SK-N-DZ (cell line): ENCODE measurements at regions not wholly inside any gene's neighbourhood (a gene's known extent, or its start where the extent isn't known, plus 50 kb on each side); places are given as distances from the start of the nearest gene placed in this dataset.
"Not testable (repeated sequence)": the region's sequence is repeated elsewhere in the genome, so short reads cannot be mapped to it uniquely, and the experiment has no call there.

ENCODE experiments used
- DNase-seq: peaks from one replicate; pipeline ENCODE4 v3.0.0-alpha.2; 2015; ENCODE audit warnings: low spot score

DNA sequence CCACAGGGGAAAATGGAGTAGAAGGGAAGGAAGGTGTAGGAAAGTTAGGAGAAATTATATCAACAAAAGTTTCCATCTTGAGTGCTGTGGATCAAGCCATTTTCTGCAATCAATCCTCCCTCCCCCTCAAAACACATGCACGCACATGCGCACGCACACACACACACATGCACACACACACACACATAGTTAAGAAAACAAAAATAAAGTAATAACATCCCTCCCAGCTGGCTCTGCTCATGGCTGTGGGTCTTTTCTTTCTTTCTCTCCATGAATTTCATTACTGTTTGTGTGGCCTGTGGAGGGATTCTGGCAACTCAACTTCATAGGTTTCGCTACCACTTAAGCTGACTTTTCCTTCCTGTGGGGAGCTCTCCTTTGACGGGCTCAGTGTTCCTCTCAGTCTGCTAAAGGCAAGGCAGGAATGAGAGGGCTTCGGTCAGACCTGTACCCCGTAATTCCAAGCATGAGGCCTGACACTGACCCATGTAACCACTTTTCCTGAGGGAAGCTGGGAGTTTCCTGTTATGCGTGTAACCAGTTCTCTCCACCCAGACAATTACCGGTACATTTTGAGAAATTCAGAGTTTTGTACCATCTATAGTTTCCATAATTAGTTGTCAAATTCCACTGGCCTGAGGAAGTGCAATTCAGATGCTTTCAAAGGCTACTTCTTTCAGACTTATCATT is 79.8 kb downstream of the ZNF92 start:
- DNase-seq: no peak

DNA sequence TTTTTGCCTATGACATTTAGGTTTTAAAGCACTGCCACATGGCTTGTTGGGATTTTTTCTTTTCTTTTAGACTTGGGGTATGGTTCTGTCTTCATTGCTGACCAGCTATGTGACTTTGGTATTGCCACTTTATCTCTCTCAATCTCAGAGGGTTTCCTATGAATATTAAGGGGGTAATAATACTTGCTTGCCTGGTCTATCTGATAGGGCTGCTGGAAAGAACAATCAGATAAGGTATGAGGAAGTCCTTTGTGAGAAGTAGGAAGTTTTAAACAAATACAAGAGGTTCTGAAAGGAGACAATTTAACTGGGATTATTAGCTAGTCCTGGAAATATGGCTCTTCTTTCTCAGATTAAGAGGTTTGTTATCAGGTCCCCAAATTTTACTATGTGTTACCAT is 80.8 kb downstream of the ZNF92 start:
- DNase-seq: no peak

DNA sequence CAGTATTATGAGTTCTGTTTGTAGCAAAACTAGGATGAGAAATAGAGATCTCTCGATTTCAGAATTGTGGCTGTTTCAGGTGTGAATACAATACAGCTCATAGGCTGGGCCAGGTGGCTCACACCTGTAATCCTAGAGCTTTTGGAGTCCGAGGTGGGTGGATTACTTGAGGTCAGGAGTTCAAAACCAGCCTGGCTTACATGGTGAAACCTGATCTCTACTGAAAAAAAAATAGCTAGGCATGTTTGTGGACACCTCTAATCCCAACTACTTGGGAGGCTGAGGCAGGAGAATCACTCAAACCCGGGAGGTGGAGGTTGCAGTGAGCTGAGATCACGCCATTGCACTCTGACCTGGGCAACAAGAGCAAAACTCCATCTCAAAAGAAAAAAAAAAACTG is 81.4 kb downstream of the ZNF92 start:
- not testable (repeated sequence) for DNase-seq

DNA sequence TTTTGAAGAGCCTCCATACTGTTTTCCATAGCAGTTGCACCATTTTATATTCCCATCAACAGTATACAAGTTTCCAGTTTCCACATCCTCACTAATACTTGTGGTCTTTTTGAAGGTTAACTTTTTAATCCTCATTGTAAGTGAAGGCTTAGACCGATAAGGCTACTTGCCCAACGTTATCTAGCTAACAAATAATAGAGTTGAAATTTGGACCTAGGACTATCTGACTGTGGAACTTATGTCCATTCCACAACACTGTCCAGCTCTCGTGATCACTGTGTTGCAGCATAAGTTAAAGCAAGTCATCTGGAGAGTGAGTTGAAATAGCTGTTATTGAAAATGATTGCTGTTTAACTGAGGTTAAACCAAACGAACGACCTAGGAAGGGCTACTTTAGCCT is 84.0 kb downstream of the ZNF92 start:
- DNase-seq: no peak

DNA sequence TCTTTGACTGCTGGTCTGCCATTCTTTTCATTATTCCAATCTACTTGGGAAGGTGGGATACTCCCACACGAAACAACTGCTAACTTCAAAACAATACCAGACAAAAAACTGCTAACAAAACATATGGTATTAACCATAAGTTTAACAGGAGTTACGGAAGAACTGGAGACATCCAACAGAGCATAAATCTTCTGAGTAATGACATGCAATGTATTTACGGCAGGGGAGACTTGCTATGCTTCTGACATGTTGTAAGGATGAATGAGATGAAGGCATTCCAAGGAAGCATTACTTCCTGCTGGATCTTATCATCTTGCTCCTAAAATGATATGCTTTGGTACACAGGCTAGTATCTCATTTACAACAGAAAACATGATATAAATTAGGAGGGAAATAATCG is 85.8 kb downstream of the ZNF92 start:
- DNase-seq: no peak

DNA sequence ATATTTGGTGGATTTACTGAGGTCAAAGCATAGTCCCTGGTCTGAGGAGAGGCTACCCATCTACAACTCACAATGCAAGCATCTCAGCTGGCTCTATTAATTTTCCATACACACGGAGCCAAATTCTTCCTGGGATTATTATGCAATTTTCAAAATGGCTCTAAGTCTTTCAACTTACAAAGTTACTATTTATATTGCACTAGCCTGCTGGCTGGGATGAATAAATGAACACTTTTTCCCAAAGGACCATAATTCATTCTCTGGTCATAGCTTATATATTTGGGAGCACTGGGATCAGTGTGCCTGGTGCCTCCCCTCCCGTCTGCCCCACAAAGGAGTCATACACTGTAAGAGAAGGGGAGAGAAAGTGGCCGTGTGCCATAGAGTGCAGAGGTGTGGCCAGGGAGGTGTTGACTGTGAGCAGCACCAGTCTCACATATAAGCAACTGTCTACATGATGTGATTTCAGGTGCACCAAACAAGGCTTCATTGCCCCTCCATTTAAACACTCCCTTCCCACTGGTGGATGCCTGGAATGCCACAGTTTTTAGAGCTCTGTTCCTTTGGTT is 88.6 kb downstream of the ZNF92 start:
- DNase-seq: no peak

DNA sequence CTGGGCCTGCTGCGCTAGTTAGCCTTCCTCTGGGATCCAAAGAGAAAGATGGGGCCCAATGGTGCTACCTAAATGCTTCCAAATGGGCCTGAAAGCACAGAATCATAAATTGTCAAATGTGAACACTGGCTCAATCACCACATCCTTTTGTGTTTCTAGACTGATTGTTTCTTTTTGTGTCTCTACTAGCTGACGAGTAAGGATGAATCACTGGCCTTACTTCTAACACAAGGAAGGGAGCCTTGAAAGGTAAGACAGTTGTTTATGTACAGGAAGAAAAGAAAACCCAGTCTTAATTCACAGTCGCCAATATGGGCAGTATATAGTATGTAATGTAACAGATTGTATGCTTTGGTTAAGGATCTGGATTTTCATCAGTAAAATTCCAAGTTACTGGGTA is 89.5 kb downstream of the ZNF92 start:
- no peak for DNase-seq

DNA sequence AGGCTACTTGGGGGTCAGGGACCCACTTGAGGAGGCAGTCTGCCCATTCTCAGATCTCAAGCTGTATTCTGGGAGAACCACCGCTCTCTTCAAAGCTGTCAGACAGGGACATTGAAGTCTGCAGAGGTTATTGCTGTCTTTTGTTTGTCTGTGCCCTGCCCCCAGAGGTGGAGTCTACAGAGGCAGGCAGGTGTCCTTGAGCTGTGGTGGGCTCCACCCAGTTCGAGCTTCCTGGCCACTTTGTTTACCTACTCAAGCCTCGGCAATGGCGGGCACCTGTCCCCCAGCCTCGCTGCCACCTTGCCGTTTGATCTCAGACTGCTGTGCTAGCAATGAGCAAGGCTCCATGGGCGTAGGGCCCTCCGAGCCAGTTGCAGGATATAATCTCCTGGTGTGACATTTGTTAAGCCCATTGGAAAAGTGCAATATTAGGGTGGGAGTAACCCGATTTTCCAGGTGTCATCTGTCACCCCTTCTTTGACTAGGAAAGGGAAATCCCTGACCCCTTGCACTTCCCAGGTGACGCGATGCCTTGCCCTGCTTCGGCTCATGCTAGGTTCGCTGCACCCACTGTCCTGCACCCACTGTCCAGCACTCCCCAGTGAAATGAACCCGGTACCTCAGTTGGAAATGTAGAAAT is 96.4 kb downstream of the ZNF92 start:
- not testable (repeated sequence) for DNase-seq

DNA sequence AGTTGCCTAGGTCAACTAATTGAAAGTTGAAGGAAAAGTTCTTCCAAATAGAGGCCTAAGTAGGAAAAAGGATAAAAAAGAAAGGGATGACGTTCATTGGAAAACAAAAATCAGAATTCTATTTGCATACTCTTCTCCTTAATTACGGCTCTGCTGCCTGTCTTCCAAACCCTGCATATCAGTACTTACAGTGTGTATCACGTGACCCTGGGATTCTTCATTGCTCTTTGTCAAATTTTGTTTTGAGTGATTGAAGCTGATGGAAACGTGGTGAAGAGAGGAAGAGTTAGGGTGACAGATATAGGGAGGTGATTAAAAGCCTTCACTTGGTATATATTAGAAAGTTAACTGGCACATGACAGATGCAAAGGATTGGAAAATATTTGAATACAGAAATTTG is 97.9 kb downstream of the ZNF92 start:
- no peak for DNase-seq

DNA sequence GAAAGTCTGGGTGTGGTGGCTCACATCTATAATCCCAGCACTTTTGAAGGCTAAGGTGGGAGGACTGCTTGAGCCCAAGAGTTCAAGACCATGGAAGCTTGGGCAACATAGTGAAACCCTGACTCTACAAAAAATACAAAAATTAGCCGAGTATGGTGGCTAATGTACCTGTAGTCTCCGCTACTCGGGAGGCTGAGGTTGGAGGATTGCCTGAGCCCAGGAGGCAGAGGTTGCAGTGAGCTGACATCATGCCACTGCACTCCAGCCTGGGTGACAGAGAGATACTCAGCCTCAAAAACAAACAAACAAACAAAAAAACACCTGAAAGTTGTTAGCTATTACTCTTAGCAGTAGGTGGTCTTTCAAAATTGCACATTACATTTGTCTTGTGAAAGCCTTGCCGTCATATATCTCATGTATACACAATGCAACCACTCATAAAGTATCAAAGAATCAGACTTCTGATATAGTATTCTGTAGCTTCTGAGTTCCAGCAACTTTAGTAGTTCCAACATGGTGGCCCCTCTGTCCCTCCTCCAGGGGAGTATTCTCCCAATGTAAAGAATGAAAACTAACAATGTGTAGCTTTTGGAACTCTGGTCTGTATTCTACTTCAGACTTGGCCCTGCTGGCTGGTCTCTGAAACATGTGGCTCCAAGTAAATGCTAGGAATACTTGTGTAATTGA is 101.5 kb downstream of the ZNF92 start:
- DNase-seq: no peak

DNA sequence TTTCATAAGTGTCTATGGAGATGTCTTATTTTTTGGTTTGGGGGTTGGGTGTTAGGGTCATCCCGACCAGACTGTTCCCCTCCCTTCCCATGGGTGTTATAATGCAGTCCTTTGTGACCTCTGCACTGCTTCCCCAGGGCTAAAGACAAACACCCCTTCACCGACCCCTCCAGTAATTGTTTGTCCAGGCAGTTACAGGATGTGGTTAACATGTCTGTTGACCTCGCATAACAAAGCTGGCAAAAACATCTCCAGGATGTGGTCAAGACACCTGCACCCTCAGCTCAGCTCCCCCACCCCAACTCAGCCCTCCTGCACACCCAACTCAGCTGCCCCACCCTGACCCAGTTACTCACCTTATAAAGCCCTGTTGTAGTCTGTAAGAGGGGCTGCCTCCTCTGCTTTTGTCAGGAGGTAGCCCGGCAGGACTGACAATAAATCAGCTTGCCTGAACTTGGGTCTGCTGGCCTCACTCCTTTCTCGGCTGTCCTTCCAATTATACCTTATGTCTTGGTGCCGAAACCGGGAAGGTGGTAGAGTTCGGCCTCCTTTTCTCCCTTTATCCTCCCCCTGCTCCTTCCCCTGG is 102.2 kb downstream of the ZNF92 start:
- DNase-seq: no peak

DNA sequence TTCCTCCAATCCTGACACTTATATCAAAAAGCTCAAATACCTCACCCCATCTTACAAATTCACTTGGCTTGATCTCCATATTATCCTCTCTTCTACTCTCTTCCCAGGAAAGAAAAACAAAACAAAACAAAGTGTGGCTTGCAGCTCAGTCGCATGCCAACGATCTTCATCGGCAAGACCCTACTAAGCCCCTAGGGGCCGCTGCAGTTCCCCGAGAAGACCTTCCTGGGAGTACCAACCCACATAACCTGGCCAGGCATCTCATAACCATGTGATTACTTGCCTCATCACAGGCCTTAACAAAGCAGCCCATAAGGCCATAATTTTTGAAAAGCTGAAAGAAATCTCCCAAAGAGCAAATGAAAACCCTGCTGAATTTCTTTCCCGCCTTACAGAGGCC is 103.7 kb downstream of the ZNF92 start:
- peak; percentile 32 for DNase-seq

DNA sequence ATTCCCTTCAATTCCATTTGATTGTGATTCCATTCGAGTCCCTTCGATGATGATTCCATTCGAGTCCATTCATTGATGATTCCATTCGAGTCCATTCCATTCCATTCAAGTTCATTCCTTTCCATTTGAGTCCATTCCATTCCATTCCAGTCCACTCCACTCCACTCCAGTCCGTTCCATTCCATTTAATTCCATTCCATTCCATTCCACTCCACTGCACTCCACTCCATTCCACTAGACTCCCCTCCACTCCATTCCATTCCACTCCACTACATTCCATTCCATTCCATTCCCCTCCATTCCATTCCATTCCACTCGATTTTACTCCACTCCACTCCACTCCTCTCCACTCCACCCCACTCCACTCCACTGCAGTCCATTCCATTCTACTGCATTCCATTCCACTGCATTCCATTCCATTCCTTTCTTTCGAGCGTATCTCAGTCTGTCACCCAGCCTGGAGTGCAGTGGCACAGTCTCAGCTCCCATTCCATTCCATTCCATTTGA is 115.7 kb downstream of the ZNF92 start:
- DNase-seq: no peak

DNA sequence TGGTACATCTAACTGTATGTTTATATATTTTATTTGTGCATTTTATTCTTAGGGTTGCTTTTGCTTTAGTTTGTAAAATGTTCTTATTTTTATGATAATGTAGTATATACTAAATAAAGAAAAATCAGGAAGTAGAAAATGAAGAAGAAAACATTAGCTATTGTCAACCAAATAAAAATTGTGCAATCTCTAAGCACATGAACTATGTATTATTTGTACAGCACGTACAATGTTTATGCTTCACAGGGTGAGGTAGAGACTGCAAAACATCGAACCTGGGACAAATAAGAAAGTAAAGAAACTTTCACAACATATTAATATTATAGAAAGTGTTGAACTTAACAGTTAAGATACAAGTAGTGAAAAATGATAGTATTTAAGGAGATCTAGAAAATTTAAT is 123.0 kb downstream of the ZNF92 start:
- DNase-seq: not testable (repeated sequence)

DNA sequence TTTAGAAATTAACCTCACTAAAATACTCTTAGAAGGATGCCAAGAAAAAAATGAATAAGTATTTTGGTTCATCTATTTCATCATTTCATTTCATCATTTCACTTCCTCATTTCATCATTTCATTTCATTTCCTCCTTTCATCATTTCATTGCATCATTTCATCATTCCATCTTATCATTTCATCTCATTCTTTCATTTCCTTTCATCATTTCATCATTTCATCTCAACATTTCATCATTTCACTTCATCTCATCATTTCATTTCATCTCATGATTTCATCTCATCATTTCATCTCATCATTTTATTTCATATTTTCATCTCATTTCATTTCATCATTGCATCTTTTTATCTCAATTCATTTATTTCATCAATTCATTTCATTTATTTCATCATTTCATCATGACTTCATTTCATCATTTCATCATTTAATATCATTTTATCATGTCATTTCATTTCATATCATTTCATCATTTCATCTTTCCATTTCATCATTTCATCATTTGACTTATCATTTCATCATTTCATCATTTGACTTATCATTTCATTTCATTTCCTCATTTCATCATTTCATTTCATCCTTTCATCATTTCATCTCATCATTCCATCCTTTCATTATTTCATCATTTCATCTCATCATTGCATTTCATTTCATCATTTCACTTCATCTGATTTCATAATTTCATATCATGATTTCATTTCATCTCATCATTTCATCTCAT is 129.9 kb downstream of the ZNF92 start:
- DNase-seq: no peak

DNA sequence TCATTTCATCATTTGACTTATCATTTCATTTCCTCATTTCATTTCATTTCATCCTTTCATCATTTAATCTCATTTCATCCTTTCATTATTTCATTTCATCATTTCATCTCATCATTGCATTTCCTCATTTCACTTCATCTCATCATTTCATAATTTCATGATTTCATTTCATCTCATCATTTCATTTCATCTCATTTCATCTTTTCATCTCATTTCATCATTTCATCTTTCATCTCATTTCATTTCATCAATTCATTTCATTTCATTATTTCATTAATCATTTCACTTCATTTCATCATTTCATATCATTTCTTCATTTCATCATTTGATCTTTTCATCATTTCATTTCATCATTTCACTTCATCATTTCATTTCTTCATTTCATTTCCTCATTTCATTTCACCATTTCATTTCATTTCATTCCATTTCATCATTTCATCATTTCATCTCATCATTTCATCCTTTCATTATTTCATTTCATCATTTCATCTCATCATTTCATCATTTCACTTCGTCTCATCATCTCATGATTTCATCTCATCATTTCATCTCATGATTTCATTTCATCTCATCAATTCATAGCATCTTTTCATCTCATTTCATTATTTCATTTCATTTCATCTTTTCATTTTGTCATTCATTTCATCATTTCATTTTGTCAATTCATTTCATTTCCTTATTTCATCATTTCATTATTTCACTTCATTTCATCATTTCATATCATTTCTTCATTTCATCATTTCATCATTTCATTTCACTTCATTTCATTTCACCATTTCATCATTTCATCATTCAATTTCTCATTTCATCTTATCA is 131.1 kb downstream of the ZNF92 start:
- DNase-seq: not testable (repeated sequence)

DNA sequence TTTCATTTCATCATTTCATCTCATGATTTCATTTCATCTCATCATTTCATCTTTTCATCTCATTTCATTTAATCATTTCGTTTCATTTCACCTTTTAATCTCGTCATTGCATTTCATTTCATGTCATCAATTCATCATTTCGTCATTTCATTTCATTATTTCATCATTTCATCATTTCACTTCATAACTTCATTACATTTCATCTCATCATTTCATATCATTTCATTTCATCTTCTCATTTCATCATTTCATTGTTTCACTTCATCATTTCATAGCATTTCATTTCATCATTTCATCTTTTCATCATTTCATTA is 131.6 kb downstream of the ZNF92 start:
- not testable (repeated sequence) for DNase-seq

DNA sequence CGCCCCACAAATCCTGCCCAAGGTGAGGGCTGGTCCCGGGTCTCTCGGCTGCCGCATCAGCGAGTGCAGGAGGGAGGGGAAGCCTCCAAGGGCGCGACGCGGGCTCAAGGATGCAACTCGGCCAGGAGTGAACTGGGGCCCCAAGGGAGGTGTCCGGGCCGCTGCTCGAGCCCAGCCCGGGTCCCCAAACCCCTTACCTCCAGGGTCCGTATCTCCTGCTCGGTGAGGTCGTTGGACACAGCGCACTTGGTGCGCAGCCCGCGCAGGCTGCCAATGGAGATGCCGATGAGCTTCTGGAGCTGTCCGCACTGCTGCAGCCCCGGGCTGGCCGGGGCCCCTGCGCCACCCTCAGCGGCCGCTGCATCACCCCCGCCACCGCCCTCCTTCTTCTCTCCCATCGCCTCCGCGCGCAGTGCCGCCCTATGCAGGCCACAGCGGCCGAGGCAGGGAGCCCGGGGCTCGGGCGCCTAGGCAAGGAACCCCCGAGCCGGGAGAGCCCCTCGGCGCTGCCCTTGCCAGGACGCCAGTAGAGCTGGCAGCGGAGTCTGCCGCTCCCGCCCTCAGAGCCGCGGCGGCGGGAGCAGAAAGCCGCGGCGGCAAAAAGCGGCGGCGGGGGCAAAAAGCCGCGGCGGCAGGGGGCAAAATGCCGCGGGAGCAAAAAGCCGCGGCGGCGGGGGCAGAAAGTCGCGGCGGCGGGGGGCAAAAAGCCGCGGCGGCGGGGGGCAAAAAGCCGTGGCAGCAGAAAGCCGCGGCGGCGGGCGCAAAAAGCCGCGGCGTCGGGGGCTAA is 135.1 kb downstream of the ZNF92 start:
- not testable (repeated sequence) for DNase-seq

DNA sequence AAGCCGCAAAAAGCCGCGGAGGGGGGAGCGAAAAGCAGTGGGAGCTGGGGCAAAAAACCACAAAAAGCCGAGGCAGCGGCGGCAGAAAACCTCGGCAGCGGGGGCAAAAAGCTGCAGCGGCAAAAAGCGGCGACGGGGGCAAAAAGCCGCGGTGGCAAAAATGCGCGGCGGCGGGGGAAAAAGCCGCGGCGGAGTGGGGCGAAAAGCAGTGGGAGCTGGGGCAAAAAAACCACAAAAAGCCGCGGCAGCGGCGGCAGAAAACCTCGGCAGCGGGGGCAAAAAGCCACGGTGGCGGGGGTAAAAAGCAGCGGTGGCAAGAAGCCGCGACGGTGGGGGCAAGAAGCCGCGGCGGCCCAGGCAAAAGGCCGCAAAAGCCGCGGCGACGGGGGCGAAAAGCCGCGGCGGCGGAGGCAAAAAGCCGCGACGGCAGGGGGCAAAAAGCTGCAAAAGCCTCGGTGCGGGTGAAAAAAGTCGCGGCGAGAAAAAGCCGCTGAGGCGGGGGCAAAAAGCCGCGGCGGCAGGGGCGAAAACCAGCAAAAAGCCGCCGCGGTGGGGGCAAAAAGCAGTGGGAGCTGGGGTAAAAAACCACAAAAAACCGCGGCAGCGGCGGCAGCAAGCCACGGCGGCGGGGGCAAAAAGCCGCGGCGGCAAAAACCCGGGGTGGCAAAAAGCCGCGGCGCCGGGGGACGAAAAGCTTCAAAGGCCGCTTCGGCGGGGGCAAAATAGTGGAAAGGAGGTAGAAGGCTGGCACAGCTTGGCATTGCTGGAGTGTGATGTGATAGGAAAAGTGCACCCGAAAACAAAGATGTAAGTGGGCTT is 135.9 kb downstream of the ZNF92 start:
- no peak for DNase-seq
